ENCODE measurements at regions not wholly inside any gene's neighbourhood (a gene's known extent, or its start where the extent isn't known, plus 50 kb on each side); places are given as distances from the start of the nearest gene placed in this dataset.

GRCh38 chr10:42958142-42958868 is 118.6 kb upstream of the RET start:
- Mint-ChIP-seq H3K4me1 (no peaks in the 10 kb centered on the region), H3K4me3 (no peak overlapping the region), H3K9me3 (ENCODE audit: insufficient read depth) (peaks cover 4% of the 10 kb centered on the region), H3K27ac (no peak overlapping the region), H3K27me3 (no peaks in the 10 kb centered on the region)
- no peaks in the 10 kb centered on the region for H3K4me1 ChIP-seq (ENCODE audit: control insufficient read depth in 2 of 2, insufficient read depth in 2 of 2, low read length in 2 of 2)
- H3K9ac ChIP-seq (ENCODE audit: low read length) = no peak overlapping the region
- ChIA-PET CTCF (interaction anchor here (0.6 kb wide), 1 partner anchor 39 kb away, joined by 3 read pairs; no protein-coding TSS in a partner anchor), POLR2A (no interaction called here)
- no CpG with 5 or more reads among the region's 2 CpGs for WGBS (ENCODE audit: insufficient coverage)
- DNase-seq (no peak), ATAC-seq (ENCODE audit: low read depth) (no peak)
- peaks cover 0 to 14% (median 0%) of the 10 kb centered on the region in 3 donors for H3K9me3 ChIP-seq (ENCODE audit: control extremely low read depth in 1 of 3, control insufficient read depth in 2 of 3, insufficient read depth in 1 of 3, low read length in 2 of 3)
- no peak overlapping the region for H3K4me2 ChIP-seq (replicated peaks; ENCODE audit: low read depth, low read length, poor library complexity, severe bottlenecking)
- H2AFZ ChIP-seq (ENCODE audit: insufficient read depth, low read depth, low read length, poor library complexity, severe bottlenecking) = no peak overlapping the region
- H3K79me2 ChIP-seq (ENCODE audit: control insufficient read depth, insufficient read depth, low read length) = no peaks in the 10 kb centered on the region
- H3K27me3 ChIP-seq (replicated peaks in 1 of 4; ENCODE audit: control extremely low read depth in 1 of 4, control insufficient read depth in 3 of 4, insufficient read depth in 4 of 4, low read length in 3 of 4) = no peaks in the 10 kb centered on the region
- no peak overlapping the region for H3K4me3 ChIP-seq (ENCODE audit: control extremely low read depth in 1 of 5, extremely low read depth in 1 of 5, insufficient read depth in 1 of 5, low read depth in 2 of 5, low read length in 4 of 5)
- H4K20me1 ChIP-seq (ENCODE audit: control insufficient read depth, insufficient read depth, low read length, poor library complexity, severe bottlenecking) = no peaks in the 10 kb centered on the region
- no peak overlapping the region for H3K27ac ChIP-seq (ENCODE audit: low read length in 2 of 2)
- intact Hi-C loops (cut with micrococcal nuclease) = no loop called here
- no peaks in the 10 kb centered on the region for H3K36me3 ChIP-seq (replicated peaks in 1 of 2; ENCODE audit: control extremely low read depth in 1 of 2, control insufficient read depth in 1 of 2, extremely low read depth in 1 of 2, insufficient read depth in 2 of 2, low read length in 1 of 2)
- TF ChIP-seq EZH2 (IDR thresholded peaks at IDR 0.05; ENCODE audit: borderline replicate concordance, insufficient read depth, low read depth, low read length, poor library complexity, severe bottlenecking) (no peak), CTCF (IDR thresholded peaks at IDR 0.05) (no peak)

GRCh38 chr10:42959833-42960232 is 117.0 kb upstream of the RET start:
- intact Hi-C loops (cut with micrococcal nuclease) = no loop called here
- ChIA-PET CTCF (no interaction called here), POLR2A (no interaction called here)
- no peaks in the 10 kb centered on the region for H3K4me1 ChIP-seq (ENCODE audit: control insufficient read depth in 2 of 2, insufficient read depth in 2 of 2, low read length in 2 of 2)
- no peaks in the 10 kb centered on the region for H3K4me1 Mint-ChIP-seq
- H3K27ac Mint-ChIP-seq = no peak overlapping the region
- H3K36me3 ChIP-seq (replicated peaks in 1 of 2; ENCODE audit: control extremely low read depth in 1 of 2, control insufficient read depth in 1 of 2, extremely low read depth in 1 of 2, insufficient read depth in 2 of 2, low read length in 1 of 2) = no peaks in the 10 kb centered on the region
- DNase-seq (no peak), ATAC-seq (ENCODE audit: low read depth) (no peak)
- no peaks in the 10 kb centered on the region for H3K79me2 ChIP-seq (ENCODE audit: control insufficient read depth, insufficient read depth, low read length)
- no peak overlapping the region for H2AFZ ChIP-seq (ENCODE audit: insufficient read depth, low read depth, low read length, poor library complexity, severe bottlenecking)
- no peak overlapping the region for H3K4me2 ChIP-seq (replicated peaks; ENCODE audit: low read depth, low read length, poor library complexity, severe bottlenecking)
- no peak overlapping the region for H3K4me3 Mint-ChIP-seq
- H3K27me3 ChIP-seq (replicated peaks in 1 of 4; ENCODE audit: control extremely low read depth in 1 of 4, control insufficient read depth in 3 of 4, insufficient read depth in 4 of 4, low read length in 3 of 4) = no peaks in the 10 kb centered on the region
- no peak for TF ChIP-seq EZH2 (IDR thresholded peaks at IDR 0.05; ENCODE audit: borderline replicate concordance, insufficient read depth, low read depth, low read length, poor library complexity, severe bottlenecking)
- no peak for TF ChIP-seq CTCF (IDR thresholded peaks at IDR 0.05)
- H3K27me3 Mint-ChIP-seq = no peaks in the 10 kb centered on the region
- H3K9ac ChIP-seq (ENCODE audit: low read length) = no peak overlapping the region
- no peak overlapping the region for H3K27ac ChIP-seq (ENCODE audit: low read length in 2 of 2)
- H3K9me3 Mint-ChIP-seq (ENCODE audit: insufficient read depth) = peaks cover 4% of the 10 kb centered on the region
- no peak overlapping the region for H3K4me3 ChIP-seq (ENCODE audit: control extremely low read depth in 1 of 5, extremely low read depth in 1 of 5, insufficient read depth in 1 of 5, low read depth in 2 of 5, low read length in 4 of 5)
- WGBS (ENCODE audit: insufficient coverage) = 90% methylated on average over 2 of the region's 3 CpGs
- no peaks in the 10 kb centered on the region for H4K20me1 ChIP-seq (ENCODE audit: control insufficient read depth, insufficient read depth, low read length, poor library complexity, severe bottlenecking)
- H3K9me3 ChIP-seq (ENCODE audit: control extremely low read depth in 1 of 3, control insufficient read depth in 2 of 3, insufficient read depth in 1 of 3, low read length in 2 of 3) = peaks cover 0 to 10% (median 0%) of the 10 kb centered on the region in 3 donors
